CD4-positive, alpha-beta T cell (primary cell): ENCODE measurements at regions not wholly inside any gene's neighbourhood (a gene's known extent, or its start where the extent isn't known, plus 50 kb on each side); places are given as distances from the start of the nearest gene placed in this dataset.

Experiments used
- ATAC-seq: fragments of 200-7000 bp; cut with Tn5 transposase; one replicate; pipeline ENCODE4 v1.10.0; 2022; ENCODE audit warnings: mild to moderate bottlenecking; ENCODE audit not compliant: poor library complexity
- CTCF ChIA-PET: fragments of 350-600 bp; sonication (Branson Sonifier 250); formaldehyde crosslinking; loops from one replicate; lab custom pipeline; 2021; ENCODE audit warnings: antibody characterized with exemption, inconsistent platforms; lab: Charles Lee
- POLR2A ChIA-PET: fragments of 350-600 bp; sonication (Branson Sonifier 250); formaldehyde crosslinking; loops from one replicate; lab custom pipeline; 2021; ENCODE audit warnings: antibody characterized with exemption, inconsistent platforms; lab: Charles Lee
- DNase-seq, 14 experiments: peaks; one replicate each; pipeline ENCODE4 v3.0.0-alpha.2; 2013 to 2020; ENCODE audit warnings: mixed read lengths in 2 of 14
- H3K27ac ChIP-seq, 2 donors: one replicate each; pipeline versions ENCODE4 v1.5.1 to v1.7.0; 2013; ENCODE audit warnings: low read length in 2 of 2, low read depth in 1 of 2, mild to moderate bottlenecking in 1 of 2
- H3K27me3 ChIP-seq, 2 experiments: 1 replicate in 1 of 2; 2 replicates in 1 of 2; pipeline versions ENCODE4 v1.6.1 to v1.7.0; 2013; ENCODE audit warnings: low read length in 2 of 2, control low read depth in 1 of 2, mild to moderate bottlenecking in 1 of 2, moderate library complexity in 1 of 2; ENCODE audit not compliant: insufficient read depth in 2 of 2, control insufficient read depth in 1 of 2
- H3K36me3 ChIP-seq: one replicate; pipeline ENCODE4 v1.6.1; 2013; ENCODE audit warnings: low read length, control low read depth; ENCODE audit not compliant: insufficient read depth
- H3K4me1 ChIP-seq: one replicate; pipeline ENCODE4 v1.6.1; 2013; ENCODE audit warnings: low read length, control low read depth; ENCODE audit not compliant: insufficient read depth
- H3K4me3 ChIP-seq: one replicate; pipeline ENCODE4 v1.5.1; 2013; ENCODE audit warnings: mild to moderate bottlenecking, low read length, moderate library complexity
- H3K9me3 ChIP-seq, 2 experiments: 1 replicate in 1 of 2; 2 replicates in 1 of 2; pipeline versions ENCODE4 v1.6.1 to v1.7.0; 2013; ENCODE audit warnings: low read length in 2 of 2, mild to moderate bottlenecking in 2 of 2, control low read depth in 1 of 2, moderate library complexity in 1 of 2; ENCODE audit not compliant: control insufficient read depth in 1 of 2, insufficient read depth in 1 of 2
- H3K27ac Mint-ChIP-seq: one replicate; pipeline ENCODE4 v1.8.0; 2020; ENCODE audit warnings: mixed read lengths
- H3K27me3 Mint-ChIP-seq: one replicate; pipeline ENCODE4 v1.8.0; 2021; ENCODE audit warnings: mixed read lengths
- H3K36me3 Mint-ChIP-seq: one replicate; pipeline ENCODE4 v1.8.0; 2021; ENCODE audit warnings: low read depth, mixed read lengths
- H3K4me1 Mint-ChIP-seq: one replicate; pipeline ENCODE4 v1.8.0; 2021; ENCODE audit warnings: low read depth, mixed read lengths
- H3K4me3 Mint-ChIP-seq: one replicate; pipeline ENCODE4 v1.8.0; 2020; ENCODE audit warnings: mild to moderate bottlenecking, mixed read lengths
- H3K9me3 Mint-ChIP-seq: one replicate; pipeline ENCODE4 v1.8.0; 2020; ENCODE audit warnings: mixed read lengths
- CTCF ChIP-seq: fragments of 200-600 bp; IDR thresholded peaks from one replicate; pipeline ENCODE4 v1.8.0; 2022; ENCODE audit warnings: antibody characterized with exemption, mild to moderate bottlenecking
- intact Hi-C, 2 experiments: fragments of 100-400 bp; cut with DNase I in 1 of 2; cut with micrococcal nuclease in 1 of 2; formaldehyde crosslinking; loops; one replicate each; pipeline versions ENCODE4 v1.15.1 to v1.9.0; 2023 to 2025; cut with DNase I, micrococcal nuclease

GRCh38 chr10:33460505-33461294 is 126.2 kb upstream of the NRP1 start:
- DNase-seq: no peak
- Histone ChIP-seq H3K36me3 (no peaks in the 10 kb centered on the region), H3K27me3 (no peaks in the 10 kb centered on the region), H3K4me3 (no peak overlapping the region), H3K27ac (no peak overlapping the region), H3K4me1 (no peaks in the 10 kb centered on the region), H3K9me3 (no peaks in the 10 kb centered on the region)
- H3K27me3 Mint-ChIP-seq: no peaks in the 10 kb centered on the region
- no peak for TF ChIP-seq CTCF
- H3K4me1 Mint-ChIP-seq: no peaks in the 10 kb centered on the region
- ChIA-PET POLR2A (no interaction called here), CTCF (interaction anchor here (0.6 kb wide), 1 partner anchor 15 kb away, joined by 4 read pairs; no protein-coding TSS in a partner anchor)
- H3K36me3 Mint-ChIP-seq: no peaks in the 10 kb centered on the region
- no peaks in the 10 kb centered on the region for H3K9me3 Mint-ChIP-seq
- no peak overlapping the region for H3K27ac Mint-ChIP-seq
- no peak for ATAC-seq
- intact Hi-C loops: no loop called here
- no peak overlapping the region for H3K4me3 Mint-ChIP-seq

GRCh38 chr10:33459602-33460001 is 125.1 kb upstream of the NRP1 start:
- H3K9me3 ChIP-seq: no peaks in the 10 kb centered on the region
- DNase-seq (no peak), ATAC-seq (no peak)
- Mint-ChIP-seq H3K27me3 (no peaks in the 10 kb centered on the region), H3K27ac (no peak overlapping the region), H3K36me3 (no peaks in the 10 kb centered on the region), H3K9me3 (no peaks in the 10 kb centered on the region), H3K4me1 (no peaks in the 10 kb centered on the region), H3K4me3 (no peak overlapping the region)
- ChIA-PET POLR2A (no interaction called here), CTCF (no interaction called here)
- H3K36me3 ChIP-seq: no peaks in the 10 kb centered on the region
- no peaks in the 10 kb centered on the region for H3K4me1 ChIP-seq
- no peak overlapping the region for H3K4me3 ChIP-seq
- no peak for TF ChIP-seq CTCF
- H3K27ac ChIP-seq: no peak overlapping the region
- H3K27me3 ChIP-seq: no peaks in the 10 kb centered on the region
- intact Hi-C loops: no loop called here

GRCh38 chr10:33455029-33455428 is 120.6 kb upstream of the NRP1 start:
- H3K27ac ChIP-seq: no peak overlapping the region
- H3K4me1 ChIP-seq: no peaks in the 10 kb centered on the region
- TF ChIP-seq CTCF: no peak
- H3K9me3 ChIP-seq: no peaks in the 10 kb centered on the region
- no peak overlapping the region for H3K4me3 ChIP-seq
- H3K27me3 ChIP-seq: peaks cover 0 to 5% of the 10 kb centered on the region in 2 experiments
- ATAC-seq (no peak), DNase-seq (no peak)
- Mint-ChIP-seq H3K9me3 (peaks cover 3% of the 10 kb centered on the region), H3K27ac (no peak overlapping the region), H3K36me3 (no peaks in the 10 kb centered on the region), H3K27me3 (no peaks in the 10 kb centered on the region), H3K4me3 (no peak overlapping the region), H3K4me1 (no peaks in the 10 kb centered on the region)
- ChIA-PET POLR2A (no interaction called here), CTCF (no interaction called here)
- intact Hi-C loops: no loop called here
- H3K36me3 ChIP-seq: no peaks in the 10 kb centered on the region
